Osteocyte (in vitro differentiated cells): ENCODE measurements at regions not wholly inside any gene's neighbourhood (a gene's known extent, or its start where the extent isn't known, plus 50 kb on each side); places are given as distances from the start of the nearest gene placed in this dataset.

Experiments used
- DNase-seq: peaks from one replicate; pipeline ENCODE4 v3.0.0; 2021; ENCODE audit warnings: mixed read lengths; ENCODE audit not compliant: unreplicated experiment; ENCODE audit errors: extremely low spot score
- H3K27ac Mint-ChIP-seq: one replicate; pipeline ENCODE4 v1.8.0; 2021; ENCODE audit warnings: mild to moderate bottlenecking, mixed read lengths; ENCODE audit not compliant: unreplicated experiment
- H3K27me3 Mint-ChIP-seq: one replicate; pipeline ENCODE4 v1.8.0; 2021; ENCODE audit warnings: mixed read lengths; ENCODE audit not compliant: unreplicated experiment
- H3K36me3 Mint-ChIP-seq: one replicate; pipeline ENCODE4 v1.8.0; 2021; ENCODE audit warnings: mixed read lengths; ENCODE audit not compliant: unreplicated experiment
- H3K4me1 Mint-ChIP-seq: one replicate; pipeline ENCODE4 v1.8.0; 2021; ENCODE audit warnings: mixed read lengths; ENCODE audit not compliant: unreplicated experiment
- H3K4me3 Mint-ChIP-seq: one replicate; pipeline ENCODE4 v1.8.0; 2021; ENCODE audit warnings: mild to moderate bottlenecking, moderate library complexity, mixed read lengths; ENCODE audit not compliant: unreplicated experiment
- H3K9me3 Mint-ChIP-seq: one replicate; pipeline ENCODE4 v1.8.0; 2021; ENCODE audit warnings: mixed read lengths; ENCODE audit not compliant: unreplicated experiment
- CTCF ChIP-seq: fragments of 200-600 bp; sonication (generic); IDR thresholded peaks from 2 replicates; pipeline ENCODE4 v1.5.0; 2021; ENCODE audit warnings: antibody characterized with exemption, mild to moderate bottlenecking, moderate library complexity

- H3K9me3 Mint-ChIP-seq, result no peaks in the 10 kb centered on the region
- no peak for DNase-seq
These were observed 118.1 kb upstream of the FOXN3 start for GRCh38 chr14:89534902-89535685.

GRCh38 chr14:89533766-89534165, 116.7 kb upstream of the FOXN3 start:
- Mint-ChIP-seq H3K9me3 (no peaks in the 10 kb centered on the region), H3K27ac (no peak overlapping the region), H3K36me3 (peaks cover 6% of the 10 kb centered on the region), H3K4me3 (no peak overlapping the region), H3K27me3 (no peaks in the 10 kb centered on the region), H3K4me1 (peaks cover 27% of the 10 kb centered on the region)
- TF ChIP-seq CTCF, result no peak
- peak; percentile 2 for DNase-seq

More at GRCh38 chr14:89534902-89535685, 118.1 kb upstream of the FOXN3 start:
- H3K4me1 Mint-ChIP-seq, result peaks cover 29% of the 10 kb centered on the region
- no peaks in the 10 kb centered on the region for H3K27me3 Mint-ChIP-seq
- peak overlapping the region; percentile 69 for H3K27ac Mint-ChIP-seq
- peak overlapping the region; percentile 3 for H3K4me3 Mint-ChIP-seq
- peaks cover 6% of the 10 kb centered on the region for H3K36me3 Mint-ChIP-seq
- no peak for TF ChIP-seq CTCF

GRCh38 chr14:89533136-89533535, 116.1 kb upstream of the FOXN3 start:
- peaks cover 27% of the 10 kb centered on the region for H3K4me1 Mint-ChIP-seq
- TF ChIP-seq CTCF, result no peak
- DNase-seq, result peak; percentile 71
- H3K4me3 Mint-ChIP-seq, result no peak overlapping the region
- H3K36me3 Mint-ChIP-seq, result peaks cover 6% of the 10 kb centered on the region
- no peaks in the 10 kb centered on the region for H3K27me3 Mint-ChIP-seq
- no peak overlapping the region for H3K27ac Mint-ChIP-seq
- H3K9me3 Mint-ChIP-seq, result no peaks in the 10 kb centered on the region

DNA sequence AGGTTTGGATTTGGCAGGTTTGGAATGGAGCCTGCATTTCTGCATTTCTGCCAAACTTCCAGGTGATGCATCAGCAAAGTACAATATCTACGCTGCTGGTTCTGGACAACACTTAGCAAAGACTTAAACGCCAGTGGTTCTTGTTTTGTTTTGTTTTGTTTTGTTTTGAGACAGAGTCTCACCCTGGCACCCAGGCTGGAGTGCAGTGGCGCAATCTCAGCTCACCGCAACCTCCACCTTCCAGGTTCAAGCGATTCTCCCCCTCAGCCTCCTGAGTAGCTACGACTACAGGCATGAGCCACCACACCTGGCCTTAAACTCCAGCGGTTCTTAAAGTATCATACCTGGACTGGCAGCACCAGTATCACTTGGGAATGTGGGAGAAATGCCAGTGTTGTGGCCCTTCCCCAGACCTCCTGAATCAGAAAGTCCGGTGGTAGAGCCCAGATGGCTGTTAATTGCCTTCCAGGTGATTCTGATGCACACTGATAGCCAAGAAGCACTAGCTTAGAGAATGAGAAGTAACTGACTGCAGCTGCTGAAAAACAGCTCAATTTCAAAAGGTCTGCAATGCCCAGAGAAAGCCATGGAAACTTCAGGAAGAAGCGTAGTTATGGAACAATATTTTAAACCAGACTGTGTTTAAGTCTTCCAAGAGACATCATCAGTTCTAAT, 114.8 kb upstream of the FOXN3 start:
- Mint-ChIP-seq H3K36me3 (peaks cover 3% of the 10 kb centered on the region), H3K4me3 (no peak overlapping the region), H3K27me3 (no peaks in the 10 kb centered on the region), H3K9me3 (no peaks in the 10 kb centered on the region), H3K27ac (no peak overlapping the region), H3K4me1 (peaks cover 27% of the 10 kb centered on the region)
- TF ChIP-seq CTCF, result no peak
- no peak for DNase-seq

GRCh38 chr14:89524990-89525667, 108.1 kb upstream of the FOXN3 start:
- peak; percentile 34 for DNase-seq
- Mint-ChIP-seq H3K27me3 (no peaks in the 10 kb centered on the region), H3K27ac (no peak overlapping the region), H3K9me3 (peaks cover 20% of the 10 kb centered on the region), H3K4me1 (peaks cover 8% of the 10 kb centered on the region), H3K36me3 (peaks cover 13% of the 10 kb centered on the region), H3K4me3 (no peak overlapping the region)
- TF ChIP-seq CTCF, result no peak
